ENCODE measurements at regions not wholly inside any gene's neighbourhood (a gene's known extent, or its start where the extent isn't known, plus 50 kb on each side); places are given as distances from the start of the nearest gene placed in this dataset.

DNA sequence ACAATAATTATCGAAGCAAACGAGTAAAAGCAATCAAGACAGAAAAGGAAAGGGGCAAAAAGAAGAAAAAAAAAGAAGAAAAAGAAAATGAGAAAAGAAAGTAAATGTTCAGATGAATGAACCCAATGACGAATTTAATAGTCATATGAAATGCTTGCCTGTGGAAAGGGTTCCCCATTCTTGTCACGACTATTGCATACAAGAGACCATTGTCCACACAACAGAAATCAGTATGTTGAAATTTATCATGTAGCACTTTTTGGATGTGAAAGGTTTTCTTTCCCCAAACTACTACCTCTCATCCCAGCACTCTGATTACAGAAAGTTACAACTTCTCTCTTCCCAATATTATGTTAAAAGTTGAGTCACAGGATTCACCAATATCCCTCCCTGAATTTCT lies 162.4 kb downstream of the ZDHHC21 start:
- H3K4me3 ChIP-seq, result no peak overlapping the region
- no peak for ATAC-seq
- H3K9me3 ChIP-seq, result no peaks in the 10 kb centered on the region
- H3K36me3 ChIP-seq (ENCODE audit: low read depth), result no peaks in the 10 kb centered on the region
- intact Hi-C loops (cut with DNase I, micrococcal nuclease), result no loop called here
- no peaks in the 10 kb centered on the region for H3K4me1 ChIP-seq (ENCODE audit: low read depth)
- no peak for DNase-seq
- TF ChIP-seq, protein P1, sequence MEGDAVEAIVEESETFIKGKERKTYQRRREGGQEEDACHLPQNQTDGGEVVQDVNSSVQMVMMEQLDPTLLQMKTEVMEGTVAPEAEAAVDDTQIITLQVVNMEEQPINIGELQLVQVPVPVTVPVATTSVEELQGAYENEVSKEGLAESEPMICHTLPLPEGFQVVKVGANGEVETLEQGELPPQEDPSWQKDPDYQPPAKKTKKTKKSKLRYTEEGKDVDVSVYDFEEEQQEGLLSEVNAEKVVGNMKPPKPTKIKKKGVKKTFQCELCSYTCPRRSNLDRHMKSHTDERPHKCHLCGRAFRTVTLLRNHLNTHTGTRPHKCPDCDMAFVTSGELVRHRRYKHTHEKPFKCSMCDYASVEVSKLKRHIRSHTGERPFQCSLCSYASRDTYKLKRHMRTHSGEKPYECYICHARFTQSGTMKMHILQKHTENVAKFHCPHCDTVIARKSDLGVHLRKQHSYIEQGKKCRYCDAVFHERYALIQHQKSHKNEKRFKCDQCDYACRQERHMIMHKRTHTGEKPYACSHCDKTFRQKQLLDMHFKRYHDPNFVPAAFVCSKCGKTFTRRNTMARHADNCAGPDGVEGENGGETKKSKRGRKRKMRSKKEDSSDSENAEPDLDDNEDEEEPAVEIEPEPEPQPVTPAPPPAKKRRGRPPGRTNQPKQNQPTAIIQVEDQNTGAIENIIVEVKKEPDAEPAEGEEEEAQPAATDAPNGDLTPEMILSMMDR (IDR thresholded peaks at IDR 0.05), result no peak

DNA sequence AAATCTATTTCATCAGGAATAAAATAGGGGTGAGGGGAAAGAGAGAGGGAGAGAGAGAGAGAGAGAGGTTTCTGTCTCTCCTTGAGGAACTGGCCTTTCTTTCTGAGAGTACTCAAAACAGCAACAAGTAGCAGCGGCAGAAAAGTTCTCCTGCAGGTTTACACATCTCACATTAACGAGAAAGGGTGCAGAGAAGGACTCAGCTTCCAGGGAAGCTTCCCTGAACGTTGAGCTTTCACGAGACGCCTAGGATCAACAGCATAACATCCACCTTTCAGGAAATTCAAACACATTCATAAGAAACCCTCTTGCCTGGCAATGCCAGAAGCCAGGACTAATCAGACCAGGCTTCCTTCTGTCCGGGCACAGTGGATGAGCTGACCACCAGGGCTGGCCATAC lies 162.9 kb downstream of the ZDHHC21 start:
- Histone ChIP-seq H3K4me1 (ENCODE audit: low read depth) (no peaks in the 10 kb centered on the region), H3K4me3 (no peak overlapping the region), H3K36me3 (ENCODE audit: low read depth) (no peaks in the 10 kb centered on the region), H3K9me3 (no peaks in the 10 kb centered on the region)
- TF ChIP-seq, protein P1 (IDR thresholded peaks at IDR 0.05), result no peak
- intact Hi-C loops (cut with DNase I, micrococcal nuclease), result no loop called here
- DNase-seq (no peak), ATAC-seq (no peak)

DNA sequence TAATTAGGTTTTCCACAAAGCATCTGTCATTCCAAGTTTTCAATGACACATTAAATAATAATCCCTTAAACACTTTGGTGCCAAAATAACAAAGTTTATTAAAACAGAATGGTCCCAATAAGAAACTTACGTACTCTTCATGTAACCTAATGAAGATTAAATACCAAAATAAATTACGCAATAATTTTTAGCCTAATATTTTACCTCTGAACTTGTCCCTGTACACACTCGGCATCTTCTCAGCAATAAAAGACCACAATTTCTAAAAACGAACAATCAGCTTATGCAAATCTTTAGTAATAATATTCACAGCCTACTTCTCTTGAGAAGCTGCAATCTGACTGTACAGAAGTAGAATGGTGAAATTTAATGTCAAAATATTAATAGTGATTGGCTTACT lies 163.6 kb downstream of the ZDHHC21 start:
- ATAC-seq, result no peak
- TF ChIP-seq, protein P1 (IDR thresholded peaks at IDR 0.05), result no peak

DNA sequence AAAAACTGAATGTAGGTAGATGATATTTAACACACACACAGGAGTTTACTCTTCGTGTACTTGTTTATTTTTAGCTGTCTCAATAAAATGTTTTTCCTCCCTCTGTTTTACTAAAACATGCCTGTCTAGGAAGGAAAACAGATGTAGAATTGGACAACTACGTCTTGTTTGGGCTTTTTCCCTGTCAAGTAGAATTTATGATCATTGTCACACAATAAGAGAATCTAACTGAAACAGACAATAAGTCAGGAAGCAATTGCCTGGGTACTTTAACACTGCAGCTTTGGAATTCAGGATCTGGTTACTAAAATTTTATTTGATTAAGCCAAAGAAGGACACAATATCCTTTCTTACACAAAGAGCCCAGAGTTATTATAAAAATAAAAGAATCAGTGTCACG lies 164.2 kb downstream of the ZDHHC21 start:
- DNase-seq (no peak), ATAC-seq (no peak)
- no peaks in the 10 kb centered on the region for H3K4me1 ChIP-seq (ENCODE audit: low read depth)
- no peaks in the 10 kb centered on the region for H3K9me3 ChIP-seq
- TF ChIP-seq, protein P1 (IDR thresholded peaks at IDR 0.05), result no peak
- intact Hi-C loops (cut with DNase I, micrococcal nuclease), result no loop called here
- H3K36me3 ChIP-seq (ENCODE audit: low read depth), result no peaks in the 10 kb centered on the region
- no peak overlapping the region for H3K4me3 ChIP-seq

More for the DNA sequence above, 163.6 kb downstream of the ZDHHC21 start:
- no peak overlapping the region for H3K4me3 ChIP-seq
- H3K36me3 ChIP-seq (ENCODE audit: low read depth), result no peaks in the 10 kb centered on the region
- no peaks in the 10 kb centered on the region for H3K4me1 ChIP-seq (ENCODE audit: low read depth)
- intact Hi-C loops (cut with DNase I, micrococcal nuclease), result no loop called here
- DNase-seq, result no peak
- H3K9me3 ChIP-seq, result no peaks in the 10 kb centered on the region

DNA sequence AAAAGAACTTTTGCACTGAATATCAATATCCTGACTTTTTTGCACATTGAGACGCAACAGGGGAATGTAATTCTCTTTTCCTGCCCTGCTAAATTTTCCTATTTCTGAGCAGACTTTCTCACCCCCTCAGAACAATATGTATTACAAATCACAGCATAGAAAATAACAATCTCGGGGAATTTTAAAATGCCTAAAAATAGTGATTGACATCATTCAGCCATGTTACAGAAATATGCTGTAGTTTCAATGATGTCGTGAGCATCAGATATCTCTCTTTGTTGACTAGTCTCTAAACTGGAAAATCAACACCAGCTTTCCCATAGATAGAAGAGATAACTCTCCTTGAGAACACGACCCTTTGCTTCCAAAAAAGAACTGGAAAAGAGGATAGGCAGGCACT lies 166.7 kb downstream of the ZDHHC21 start:
- intact Hi-C loops (cut with DNase I, micrococcal nuclease), result no loop called here
- Histone ChIP-seq H3K36me3 (ENCODE audit: low read depth) (no peaks in the 10 kb centered on the region), H3K4me1 (ENCODE audit: low read depth) (no peaks in the 10 kb centered on the region), H3K9me3 (no peaks in the 10 kb centered on the region), H3K4me3 (no peak overlapping the region)
- no peak for DNase-seq
- TF ChIP-seq, protein P1 (IDR thresholded peaks at IDR 0.05), result no peak
- ATAC-seq, result no peak

DNA sequence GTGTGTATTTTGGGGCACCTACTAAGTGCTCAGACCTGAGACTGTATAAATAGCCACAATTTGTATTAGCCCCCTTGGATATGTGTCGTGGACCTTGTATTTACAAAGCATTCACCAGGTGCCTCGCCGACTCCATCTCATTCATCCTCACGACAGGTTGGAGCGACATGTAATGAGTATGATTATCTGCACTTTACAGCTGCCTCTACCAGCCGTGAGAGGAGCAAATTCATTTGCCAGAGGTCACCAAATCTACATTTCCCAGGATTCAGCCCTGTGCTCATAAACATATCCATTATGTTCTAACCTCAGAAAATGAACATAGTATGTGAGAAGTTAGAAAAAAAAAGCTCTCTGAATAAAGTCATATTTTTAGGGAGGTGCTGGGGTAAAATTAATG lies 167.4 kb downstream of the ZDHHC21 start:
- Histone ChIP-seq H3K4me1 (ENCODE audit: low read depth) (no peaks in the 10 kb centered on the region), H3K4me3 (no peak overlapping the region), H3K9me3 (no peaks in the 10 kb centered on the region), H3K36me3 (ENCODE audit: low read depth) (no peaks in the 10 kb centered on the region)
- DNase-seq (no peak), ATAC-seq (no peak)
- intact Hi-C loops (cut with DNase I, micrococcal nuclease), result no loop called here
- TF ChIP-seq, protein P1 (IDR thresholded peaks at IDR 0.05), result no peak

All from mucosa of descending colon (tissue), 3 donors.